Gastrocnemius medialis (tissue), 4 donors: ENCODE measurements at regions not wholly inside any gene's neighbourhood (a gene's known extent, or its start where the extent isn't known, plus 50 kb on each side); places are given as distances from the start of the nearest gene placed in this dataset.

Source experiments
- POLR2A ChIP-seq, 2 donors: fragments of 450-650 bp; IDR thresholded peaks; one replicate each; pipeline ENCODE4 v1.6.1; 2017; ENCODE audit warnings: antibody characterized with exemption in 2 of 2, mild to moderate bottlenecking in 2 of 2, moderate library complexity in 2 of 2
- TF ChIP-seq, protein P1 (sequence below), 5 experiments: fragments of 450-650 bp in 3 of 5; fragments of 200-600 bp in 2 of 5; sonication (generic) in 2 of 5; IDR thresholded peaks in 4 of 5; conservative IDR thresholded peaks in 1 of 5; 1 replicate in 4 of 5; 2 replicates in 1 of 5; pipeline ENCODE4 v1.5.1; 2016 to 2019; ENCODE audit warnings: antibody characterized with exemption in 5 of 5, mild to moderate bottlenecking in 3 of 5, moderate library complexity in 3 of 5

DNA sequence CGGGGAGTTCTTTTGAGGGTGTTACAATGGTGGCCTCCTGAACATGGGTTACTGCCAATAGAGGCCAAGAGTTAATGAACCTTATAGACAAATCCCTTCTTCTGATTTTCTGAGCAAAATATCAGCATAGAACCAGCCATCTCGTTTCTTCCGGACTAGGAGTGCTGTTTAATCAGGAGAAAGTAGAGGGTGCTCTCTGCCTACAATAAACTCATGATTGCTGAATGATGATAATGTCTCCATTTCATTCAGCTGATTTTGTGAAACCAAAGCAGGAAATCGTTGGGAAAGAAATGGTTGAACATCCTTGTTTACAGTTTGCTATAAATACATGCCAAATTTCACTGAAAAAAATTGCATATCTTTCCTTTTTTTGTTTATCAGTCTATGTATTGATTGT, 142.8 kb upstream of the PLSCR5 start:
- TF ChIP-seq, protein P1, sequence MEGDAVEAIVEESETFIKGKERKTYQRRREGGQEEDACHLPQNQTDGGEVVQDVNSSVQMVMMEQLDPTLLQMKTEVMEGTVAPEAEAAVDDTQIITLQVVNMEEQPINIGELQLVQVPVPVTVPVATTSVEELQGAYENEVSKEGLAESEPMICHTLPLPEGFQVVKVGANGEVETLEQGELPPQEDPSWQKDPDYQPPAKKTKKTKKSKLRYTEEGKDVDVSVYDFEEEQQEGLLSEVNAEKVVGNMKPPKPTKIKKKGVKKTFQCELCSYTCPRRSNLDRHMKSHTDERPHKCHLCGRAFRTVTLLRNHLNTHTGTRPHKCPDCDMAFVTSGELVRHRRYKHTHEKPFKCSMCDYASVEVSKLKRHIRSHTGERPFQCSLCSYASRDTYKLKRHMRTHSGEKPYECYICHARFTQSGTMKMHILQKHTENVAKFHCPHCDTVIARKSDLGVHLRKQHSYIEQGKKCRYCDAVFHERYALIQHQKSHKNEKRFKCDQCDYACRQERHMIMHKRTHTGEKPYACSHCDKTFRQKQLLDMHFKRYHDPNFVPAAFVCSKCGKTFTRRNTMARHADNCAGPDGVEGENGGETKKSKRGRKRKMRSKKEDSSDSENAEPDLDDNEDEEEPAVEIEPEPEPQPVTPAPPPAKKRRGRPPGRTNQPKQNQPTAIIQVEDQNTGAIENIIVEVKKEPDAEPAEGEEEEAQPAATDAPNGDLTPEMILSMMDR (IDR thresholded peaks at IDR 0.05 in 4 of 5, conservative IDR thresholded peaks at IDR 0.05 in 1 of 5) = no peak
- TF ChIP-seq POLR2A (IDR thresholded peaks at IDR 0.05) = no peak
